Progenitor cell of endocrine pancreas (in vitro differentiated cells): ENCODE measurements at regions not wholly inside any gene's neighbourhood (a gene's known extent, or its start where the extent isn't known, plus 50 kb on each side); places are given as distances from the start of the nearest gene placed in this dataset.

Experiments used
- DNase-seq: peaks from one replicate; pipeline ENCODE4 v3.0.0; 2021; ENCODE audit warnings: low spot score; ENCODE audit not compliant: unreplicated experiment
- H3K27ac Mint-ChIP-seq: 2 replicates; pipeline ENCODE4 v1.8.0; 2021; ENCODE audit warnings: mild to moderate bottlenecking, moderate library complexity, mixed read lengths
- H3K27me3 Mint-ChIP-seq: 2 replicates; pipeline ENCODE4 v1.8.0; 2021; ENCODE audit warnings: mixed read lengths
- H3K36me3 Mint-ChIP-seq: 2 replicates; pipeline ENCODE4 v1.8.0; 2022; ENCODE audit warnings: mixed read lengths; ENCODE audit not compliant: insufficient read depth
- H3K4me1 Mint-ChIP-seq: 2 replicates; pipeline ENCODE4 v1.8.0; 2021; ENCODE audit warnings: low read depth, mixed read lengths
- H3K4me3 Mint-ChIP-seq: 2 replicates; pipeline ENCODE4 v1.8.0; 2021; ENCODE audit warnings: low read depth, mild to moderate bottlenecking, moderate library complexity, mixed read lengths
- H3K9me3 Mint-ChIP-seq: 2 replicates; pipeline ENCODE4 v1.8.0; 2021; ENCODE audit warnings: low read depth, mixed read lengths
- TF ChIP-seq, protein P1 (sequence below): fragments of 200-600 bp; sonication (generic); IDR thresholded peaks from one replicate; pipeline ENCODE4 v1.5.0; 2021; ENCODE audit warnings: antibody characterized with exemption, mild to moderate bottlenecking; ENCODE audit not compliant: unreplicated experiment

DNA sequence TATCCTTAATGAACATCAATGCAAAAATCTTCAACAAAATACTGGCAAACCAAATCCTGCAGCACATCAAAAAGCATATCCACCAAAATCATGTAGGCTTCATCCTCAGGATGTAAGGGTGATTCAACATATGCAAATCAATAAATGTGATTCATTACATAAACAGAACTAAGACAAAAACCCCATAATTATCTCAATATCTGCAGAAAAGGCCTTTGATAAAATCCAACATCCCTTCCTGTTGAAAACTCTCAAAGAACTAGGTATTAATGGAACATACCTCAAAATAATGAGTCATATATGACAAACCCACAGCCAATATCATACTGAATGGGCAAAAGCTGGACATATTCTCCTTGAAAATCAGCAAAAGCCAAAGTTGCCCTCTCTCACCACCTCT lies 54.6 kb upstream of the DEPDC1 start:
- no peak overlapping the region for H3K4me3 Mint-ChIP-seq
- no peak for DNase-seq
- peaks cover 28% of the 10 kb centered on the region for H3K9me3 Mint-ChIP-seq
- H3K36me3 Mint-ChIP-seq = no peaks in the 10 kb centered on the region
- TF ChIP-seq, protein P1, sequence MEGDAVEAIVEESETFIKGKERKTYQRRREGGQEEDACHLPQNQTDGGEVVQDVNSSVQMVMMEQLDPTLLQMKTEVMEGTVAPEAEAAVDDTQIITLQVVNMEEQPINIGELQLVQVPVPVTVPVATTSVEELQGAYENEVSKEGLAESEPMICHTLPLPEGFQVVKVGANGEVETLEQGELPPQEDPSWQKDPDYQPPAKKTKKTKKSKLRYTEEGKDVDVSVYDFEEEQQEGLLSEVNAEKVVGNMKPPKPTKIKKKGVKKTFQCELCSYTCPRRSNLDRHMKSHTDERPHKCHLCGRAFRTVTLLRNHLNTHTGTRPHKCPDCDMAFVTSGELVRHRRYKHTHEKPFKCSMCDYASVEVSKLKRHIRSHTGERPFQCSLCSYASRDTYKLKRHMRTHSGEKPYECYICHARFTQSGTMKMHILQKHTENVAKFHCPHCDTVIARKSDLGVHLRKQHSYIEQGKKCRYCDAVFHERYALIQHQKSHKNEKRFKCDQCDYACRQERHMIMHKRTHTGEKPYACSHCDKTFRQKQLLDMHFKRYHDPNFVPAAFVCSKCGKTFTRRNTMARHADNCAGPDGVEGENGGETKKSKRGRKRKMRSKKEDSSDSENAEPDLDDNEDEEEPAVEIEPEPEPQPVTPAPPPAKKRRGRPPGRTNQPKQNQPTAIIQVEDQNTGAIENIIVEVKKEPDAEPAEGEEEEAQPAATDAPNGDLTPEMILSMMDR = no peak
- no peaks in the 10 kb centered on the region for H3K27me3 Mint-ChIP-seq
- no peaks in the 10 kb centered on the region for H3K4me1 Mint-ChIP-seq
- H3K27ac Mint-ChIP-seq = no peak overlapping the region

GRCh38 chr1:68558321-68559026 lies 61.6 kb upstream of the DEPDC1 start:
- H3K27ac Mint-ChIP-seq = no peak overlapping the region
- TF ChIP-seq, protein P1 = no peak
- H3K4me3 Mint-ChIP-seq = no peak overlapping the region
- H3K27me3 Mint-ChIP-seq = no peaks in the 10 kb centered on the region
- H3K36me3 Mint-ChIP-seq = no peaks in the 10 kb centered on the region
- no peaks in the 10 kb centered on the region for H3K4me1 Mint-ChIP-seq
- H3K9me3 Mint-ChIP-seq = peaks cover 11% of the 10 kb centered on the region
- DNase-seq = no peak

DNA sequence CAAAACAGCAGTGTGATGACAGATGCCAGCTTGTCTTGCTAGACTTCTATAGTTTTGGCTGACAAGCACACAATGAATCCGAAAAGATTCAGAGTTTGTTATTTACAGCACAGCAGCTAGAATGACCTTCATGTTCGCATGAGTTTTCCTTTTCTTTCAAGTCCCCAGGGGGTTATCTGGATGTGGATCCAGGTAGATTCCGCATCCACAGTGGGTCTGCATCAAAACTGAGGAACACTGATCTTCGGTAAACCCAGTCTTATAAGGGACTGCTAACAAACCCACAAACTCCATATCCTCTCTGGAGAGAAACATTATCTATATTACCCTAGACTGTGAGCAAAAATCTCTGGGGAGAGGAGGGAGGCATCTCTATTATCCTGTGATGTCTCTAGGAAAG lies 69.0 kb upstream of the DEPDC1 start:
- DNase-seq = no peak
- H3K4me1 Mint-ChIP-seq = no peaks in the 10 kb centered on the region
- no peaks in the 10 kb centered on the region for H3K27me3 Mint-ChIP-seq
- no peak overlapping the region for H3K27ac Mint-ChIP-seq
- H3K36me3 Mint-ChIP-seq = no peaks in the 10 kb centered on the region
- TF ChIP-seq, protein P1 = no peak
- no peaks in the 10 kb centered on the region for H3K9me3 Mint-ChIP-seq
- no peak overlapping the region for H3K4me3 Mint-ChIP-seq

- H3K4me3 Mint-ChIP-seq = no peak overlapping the region
- no peaks in the 10 kb centered on the region for H3K27me3 Mint-ChIP-seq
- H3K27ac Mint-ChIP-seq = no peak overlapping the region
- no peak for DNase-seq
- no peaks in the 10 kb centered on the region for H3K36me3 Mint-ChIP-seq
- H3K4me1 Mint-ChIP-seq = no peaks in the 10 kb centered on the region
- TF ChIP-seq, protein P1 = no peak
- H3K9me3 Mint-ChIP-seq = no peaks in the 10 kb centered on the region
Observed at GRCh38 chr1:68570871-68571270, 74.0 kb upstream of the DEPDC1 start.

GRCh38 chr1:68571454-68572235 lies 74.8 kb upstream of the DEPDC1 start:
- Mint-ChIP-seq H3K4me1 (no peaks in the 10 kb centered on the region), H3K27me3 (no peaks in the 10 kb centered on the region), H3K27ac (no peak overlapping the region), H3K9me3 (no peaks in the 10 kb centered on the region), H3K36me3 (no peaks in the 10 kb centered on the region), H3K4me3 (no peak overlapping the region)
- no peak for DNase-seq
- TF ChIP-seq, protein P1 = no peak
